ENCODE measurements at regions not wholly inside any gene's neighbourhood (a gene's known extent, or its start where the extent isn't known, plus 50 kb on each side); places are given as distances from the start of the nearest gene placed in this dataset.

- TF ChIP-seq CTCF (IDR thresholded peaks at IDR 0.05) (no peak), POLR2AphosphoS5 (IDR thresholded peaks at IDR 0.05) (no peak), EP300 (IDR thresholded peaks at IDR 0.05) (no peak)
These were observed 72.2 kb upstream of the PALS2 start for GRCh38 chr7:24501009-24501408.

Measured in gastroesophageal sphincter (tissue), 3 donors.